ENCODE measurements at regions not wholly inside any gene's neighbourhood (a gene's known extent, or its start where the extent isn't known, plus 50 kb on each side); places are given as distances from the start of the nearest gene placed in this dataset.

GRCh38 chr6:104411302-104411701 lies 448.4 kb downstream of the HACE1 start:
- no peak overlapping the region for H3K27ac Mint-ChIP-seq
- no peaks in the 10 kb centered on the region for H3K36me3 Mint-ChIP-seq
- no peak overlapping the region for H3K4me3 Mint-ChIP-seq
- no peaks in the 10 kb centered on the region for H3K4me1 Mint-ChIP-seq
- no peaks in the 10 kb centered on the region for H3K27me3 Mint-ChIP-seq
- DNase-seq, result no peak
- no peaks in the 10 kb centered on the region for H3K9me3 Mint-ChIP-seq

DNA sequence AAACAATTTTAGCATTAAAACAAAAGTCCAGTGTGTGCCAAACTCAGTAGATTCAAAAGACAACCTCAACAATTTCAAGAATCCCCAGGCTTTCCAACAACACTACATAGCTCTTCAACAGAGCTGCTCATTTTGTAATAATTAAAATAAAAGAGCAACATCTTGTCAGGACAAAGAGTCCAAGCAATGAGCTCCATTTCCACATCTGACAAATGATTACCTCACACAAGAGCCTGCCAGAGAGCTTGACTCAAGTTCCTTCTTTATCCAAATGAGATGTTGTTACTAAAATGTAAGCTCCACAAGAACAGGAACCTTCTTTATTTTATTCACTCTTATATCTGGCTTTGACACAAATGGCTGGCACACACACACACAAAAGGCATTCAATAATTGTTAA lies 449.8 kb downstream of the HACE1 start:
- Mint-ChIP-seq H3K9me3 (no peaks in the 10 kb centered on the region), H3K36me3 (no peaks in the 10 kb centered on the region), H3K4me3 (no peak overlapping the region), H3K27me3 (no peaks in the 10 kb centered on the region), H3K27ac (no peak overlapping the region), H3K4me1 (no peaks in the 10 kb centered on the region)
- no peak for DNase-seq

DNA sequence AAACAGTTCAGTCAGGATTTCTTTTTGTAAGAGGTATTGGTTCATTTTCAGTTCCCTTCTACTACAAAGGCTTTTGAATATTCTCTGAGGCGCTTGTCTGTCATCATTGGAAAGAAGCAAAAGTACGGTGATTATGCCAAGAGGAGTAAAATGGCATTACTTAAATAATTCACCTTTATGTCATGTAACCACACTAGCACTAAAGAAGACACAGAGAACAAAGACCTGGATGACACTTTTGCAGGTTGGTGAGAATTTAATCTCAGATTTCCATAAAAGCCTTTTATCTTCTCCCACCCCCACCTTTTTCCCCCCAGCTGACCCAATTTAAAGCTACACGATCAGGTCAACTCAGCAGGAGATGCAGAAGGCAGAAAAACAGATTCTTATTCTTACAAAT lies 451.8 kb downstream of the HACE1 start:
- H3K4me1 Mint-ChIP-seq, result no peaks in the 10 kb centered on the region
- H3K36me3 Mint-ChIP-seq, result no peaks in the 10 kb centered on the region
- no peak for DNase-seq
- no peak overlapping the region for H3K27ac Mint-ChIP-seq
- H3K27me3 Mint-ChIP-seq, result no peaks in the 10 kb centered on the region
- no peaks in the 10 kb centered on the region for H3K9me3 Mint-ChIP-seq
- no peak overlapping the region for H3K4me3 Mint-ChIP-seq

- Mint-ChIP-seq H3K4me3 (no peak overlapping the region), H3K4me1 (no peaks in the 10 kb centered on the region), H3K36me3 (no peaks in the 10 kb centered on the region), H3K27ac (no peak overlapping the region), H3K27me3 (no peaks in the 10 kb centered on the region), H3K9me3 (no peaks in the 10 kb centered on the region)
- DNase-seq, result no peak
Measured at GRCh38 chr6:104404377-104404776, 455.3 kb downstream of the HACE1 start.

GRCh38 chr6:104402572-104402971 lies 457.1 kb downstream of the HACE1 start:
- Mint-ChIP-seq H3K4me1 (no peaks in the 10 kb centered on the region), H3K27me3 (no peaks in the 10 kb centered on the region), H3K4me3 (no peak overlapping the region), H3K27ac (no peak overlapping the region), H3K9me3 (no peaks in the 10 kb centered on the region), H3K36me3 (no peaks in the 10 kb centered on the region)
- no peak for DNase-seq

- H3K27me3 Mint-ChIP-seq, result no peaks in the 10 kb centered on the region
- DNase-seq, result no peak
- no peak overlapping the region for H3K4me3 Mint-ChIP-seq
- no peaks in the 10 kb centered on the region for H3K4me1 Mint-ChIP-seq
- H3K36me3 Mint-ChIP-seq, result no peaks in the 10 kb centered on the region
- no peak overlapping the region for H3K27ac Mint-ChIP-seq
- no peaks in the 10 kb centered on the region for H3K9me3 Mint-ChIP-seq
Measured at GRCh38 chr6:104401926-104402325, 457.8 kb downstream of the HACE1 start.

DNA sequence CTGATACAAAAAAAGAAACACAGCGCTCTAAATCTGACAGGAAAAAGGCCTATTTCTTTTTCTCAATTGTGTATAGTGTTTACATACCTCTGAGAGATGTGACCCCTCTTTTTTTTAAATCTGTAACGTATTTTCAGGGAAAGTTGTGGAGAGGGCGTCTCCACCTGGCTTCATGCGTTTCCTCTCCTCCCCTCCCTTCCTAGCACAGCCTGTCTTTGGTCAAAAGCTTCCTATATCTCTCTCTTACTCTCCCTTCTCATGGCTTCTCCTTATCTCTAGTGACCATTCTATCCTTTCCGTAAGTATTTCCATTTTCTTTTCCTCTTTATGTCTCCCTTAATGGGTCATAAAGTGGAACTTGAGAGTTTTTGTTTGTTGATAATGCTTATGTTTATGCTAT lies 458.9 kb downstream of the HACE1 start:
- Mint-ChIP-seq H3K4me3 (no peak overlapping the region), H3K9me3 (no peaks in the 10 kb centered on the region), H3K27me3 (no peaks in the 10 kb centered on the region), H3K27ac (no peak overlapping the region), H3K4me1 (no peaks in the 10 kb centered on the region), H3K36me3 (no peaks in the 10 kb centered on the region)
- no peak for DNase-seq

DNA sequence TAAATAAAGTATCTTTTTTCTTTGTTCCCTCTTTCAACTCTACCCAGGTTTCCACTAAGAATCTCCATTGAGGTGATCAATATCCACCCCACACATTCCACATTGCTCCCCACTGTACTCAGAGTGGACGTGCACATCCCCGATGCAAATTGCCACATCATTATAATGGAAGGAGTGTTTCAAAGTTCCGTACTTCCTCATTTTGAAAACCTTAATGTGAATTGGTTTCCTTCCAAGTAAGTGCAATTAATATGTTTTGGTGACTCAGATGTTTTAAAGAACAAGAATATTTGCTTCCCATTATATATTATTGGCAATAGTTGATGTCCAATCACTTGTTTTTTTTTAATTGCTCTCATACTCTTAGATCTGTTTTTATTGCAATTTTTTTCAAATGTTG lies 463.6 kb downstream of the HACE1 start:
- H3K9me3 Mint-ChIP-seq, result no peaks in the 10 kb centered on the region
- no peaks in the 10 kb centered on the region for H3K36me3 Mint-ChIP-seq

DNA sequence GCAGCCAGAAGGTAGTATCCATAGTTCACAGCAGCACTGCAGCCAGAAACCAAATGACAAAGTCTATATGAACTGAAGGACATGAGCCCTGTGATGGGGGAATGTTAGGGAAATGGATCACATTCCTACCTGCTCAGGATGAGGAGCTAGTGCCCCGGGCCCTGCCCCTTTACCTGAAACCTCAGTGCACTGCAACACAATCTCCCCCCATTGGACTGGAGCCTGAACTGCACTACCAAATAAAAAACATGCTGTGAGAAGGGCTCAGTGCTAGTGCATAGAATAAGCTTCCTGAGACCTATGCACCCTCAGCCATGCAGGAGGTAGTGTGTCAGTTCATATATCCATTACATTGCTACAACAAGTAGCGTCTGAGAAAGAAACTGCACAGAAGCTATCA lies 477.8 kb downstream of the HACE1 start:
- Mint-ChIP-seq H3K4me1 (no peaks in the 10 kb centered on the region), H3K27me3 (peaks cover 3% of the 10 kb centered on the region), H3K9me3 (peaks cover 9% of the 10 kb centered on the region), H3K4me3 (no peak overlapping the region), H3K27ac (no peak overlapping the region), H3K36me3 (no peaks in the 10 kb centered on the region)
- no peak for DNase-seq

More for the DNA sequence above, 463.6 kb downstream of the HACE1 start:
- DNase-seq, result no peak
- no peaks in the 10 kb centered on the region for H3K27me3 Mint-ChIP-seq
- no peak overlapping the region for H3K27ac Mint-ChIP-seq
- H3K4me3 Mint-ChIP-seq, result no peak overlapping the region
- no peaks in the 10 kb centered on the region for H3K4me1 Mint-ChIP-seq

GRCh38 chr6:104365451-104366234 lies 494.1 kb downstream of the HACE1 start:
- H3K4me1 Mint-ChIP-seq, result no peaks in the 10 kb centered on the region
- DNase-seq, result no peak
- H3K27ac Mint-ChIP-seq, result no peak overlapping the region
- H3K9me3 Mint-ChIP-seq, result no peaks in the 10 kb centered on the region
- no peaks in the 10 kb centered on the region for H3K36me3 Mint-ChIP-seq
- no peaks in the 10 kb centered on the region for H3K27me3 Mint-ChIP-seq
- no peak overlapping the region for H3K4me3 Mint-ChIP-seq

- peaks cover 1% of the 10 kb centered on the region for H3K9me3 Mint-ChIP-seq
- H3K36me3 Mint-ChIP-seq, result no peaks in the 10 kb centered on the region
- H3K4me1 Mint-ChIP-seq, result no peaks in the 10 kb centered on the region
- no peak for DNase-seq
- no peaks in the 10 kb centered on the region for H3K27me3 Mint-ChIP-seq
- no peak overlapping the region for H3K4me3 Mint-ChIP-seq
- no peak overlapping the region for H3K27ac Mint-ChIP-seq
Measured at GRCh38 chr6:104357928-104358327, 501.8 kb downstream of the HACE1 start.

GRCh38 chr6:104356197-104356596 lies 503.5 kb downstream of the HACE1 start:
- Mint-ChIP-seq H3K4me1 (no peaks in the 10 kb centered on the region), H3K36me3 (no peaks in the 10 kb centered on the region)

GRCh38 chr6:104349191-104349590 lies 510.5 kb downstream of the HACE1 start:
- H3K27ac Mint-ChIP-seq, result no peak overlapping the region
- DNase-seq, result no peak
- H3K9me3 Mint-ChIP-seq, result peaks cover 3% of the 10 kb centered on the region
- no peaks in the 10 kb centered on the region for H3K27me3 Mint-ChIP-seq
- no peaks in the 10 kb centered on the region for H3K4me1 Mint-ChIP-seq
- no peak overlapping the region for H3K4me3 Mint-ChIP-seq
- H3K36me3 Mint-ChIP-seq, result no peaks in the 10 kb centered on the region

More at GRCh38 chr6:104356197-104356596, 503.5 kb downstream of the HACE1 start:
- Mint-ChIP-seq H3K27ac (no peak overlapping the region), H3K9me3 (peaks cover 1% of the 10 kb centered on the region), H3K4me3 (no peak overlapping the region), H3K27me3 (no peaks in the 10 kb centered on the region)
- DNase-seq, result no peak

DNA sequence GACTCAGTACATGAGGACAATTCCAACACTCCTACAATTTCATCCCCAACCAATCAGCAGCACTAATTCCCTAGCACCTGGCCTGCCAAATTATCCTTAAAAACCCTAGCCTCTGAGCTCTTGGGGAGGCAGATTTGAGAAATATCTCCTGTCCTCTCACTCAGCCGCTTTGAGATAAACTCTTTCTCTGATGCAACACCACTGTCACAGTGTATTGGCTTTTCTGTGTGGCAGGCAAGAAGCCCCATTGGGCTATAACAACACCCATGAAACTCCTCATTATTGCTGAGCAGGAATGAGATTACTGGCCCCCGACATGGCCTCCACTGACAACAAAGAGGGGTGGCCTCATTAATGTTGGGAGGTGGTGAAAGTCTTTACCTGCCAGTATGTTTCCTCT lies 515.5 kb downstream of the HACE1 start:
- DNase-seq, result no peak
- H3K4me1 Mint-ChIP-seq, result no peaks in the 10 kb centered on the region
- H3K27ac Mint-ChIP-seq, result no peak overlapping the region
- no peak overlapping the region for H3K4me3 Mint-ChIP-seq
- H3K9me3 Mint-ChIP-seq, result peaks cover 8% of the 10 kb centered on the region
- no peaks in the 10 kb centered on the region for H3K36me3 Mint-ChIP-seq
- no peaks in the 10 kb centered on the region for H3K27me3 Mint-ChIP-seq

DNA sequence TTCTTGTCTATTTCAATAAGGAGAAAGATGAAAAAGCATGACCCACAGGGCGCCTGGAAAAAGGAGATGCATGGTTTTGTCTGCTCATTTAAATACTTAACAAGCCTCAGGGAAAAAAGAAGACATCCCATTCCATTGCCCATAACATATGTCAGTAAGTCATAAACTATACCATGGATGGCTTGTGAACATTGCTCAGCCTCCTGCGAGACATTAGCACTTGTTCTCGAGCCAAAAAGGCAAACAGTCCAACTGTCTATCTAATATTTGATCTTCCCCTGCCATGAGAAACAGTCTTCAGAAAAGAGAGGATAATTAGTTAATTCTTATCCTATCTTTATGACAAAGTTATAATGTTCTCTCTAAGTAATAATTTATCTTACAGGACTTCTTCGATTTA lies 527.4 kb downstream of the HACE1 start:
- no peak for DNase-seq
- Mint-ChIP-seq H3K27me3 (no peaks in the 10 kb centered on the region), H3K9me3 (no peaks in the 10 kb centered on the region), H3K36me3 (no peaks in the 10 kb centered on the region), H3K4me3 (no peak overlapping the region), H3K27ac (no peak overlapping the region), H3K4me1 (no peaks in the 10 kb centered on the region)

DNA sequence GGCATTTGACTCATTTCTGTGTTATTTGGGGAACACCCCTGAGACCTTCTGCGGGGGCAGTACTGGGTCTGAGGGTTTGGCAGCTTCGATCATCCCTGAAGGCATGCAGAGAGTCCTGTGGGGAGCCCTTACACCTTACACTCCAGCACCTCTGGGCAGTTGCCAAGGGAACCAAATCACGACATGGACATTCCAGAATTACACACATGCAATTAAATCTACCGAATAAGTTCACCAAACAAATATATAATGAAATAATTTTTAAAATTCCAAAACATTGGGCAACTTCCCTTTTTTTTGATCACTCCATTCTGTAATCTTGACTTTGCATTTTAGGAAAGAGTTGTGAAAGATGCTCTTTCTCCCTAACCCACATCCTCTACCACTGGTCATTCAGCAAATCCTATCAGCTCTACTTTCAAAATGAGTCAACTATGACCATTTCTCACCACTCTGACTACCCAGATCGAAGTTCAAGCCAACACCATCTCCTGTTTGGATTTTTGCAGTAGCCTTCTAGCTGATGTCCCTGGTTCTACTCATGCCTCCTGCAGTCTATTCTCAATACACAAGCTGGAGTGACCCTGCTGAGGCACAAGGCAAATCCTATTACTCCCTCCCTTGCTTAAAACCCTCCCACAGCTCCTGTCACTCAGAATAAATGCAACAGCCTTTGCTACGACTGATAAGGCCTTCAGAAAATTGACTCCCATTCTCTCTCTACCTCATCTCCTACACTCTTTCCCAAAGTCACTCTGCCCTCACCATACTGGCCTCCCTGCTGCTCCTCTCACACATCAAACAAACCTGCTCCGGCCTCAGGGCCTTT lies 533.3 kb downstream of the HACE1 start:
- H3K27ac Mint-ChIP-seq, result no peak overlapping the region
- no peaks in the 10 kb centered on the region for H3K36me3 Mint-ChIP-seq
- no peak for DNase-seq
- no peaks in the 10 kb centered on the region for H3K4me1 Mint-ChIP-seq
- peaks cover 3% of the 10 kb centered on the region for H3K27me3 Mint-ChIP-seq
- no peaks in the 10 kb centered on the region for H3K9me3 Mint-ChIP-seq
- H3K4me3 Mint-ChIP-seq, result no peak overlapping the region

Data from activated naive CD8-positive, alpha-beta T cell treated with anti-CD3 and anti-CD28 coated beads for 36 hours (primary cell).